Subcutaneous abdominal adipose tissue (tissue), 5 donors: ENCODE measurements at regions not wholly inside any gene's neighbourhood (a gene's known extent, or its start where the extent isn't known, plus 50 kb on each side); places are given as distances from the start of the nearest gene placed in this dataset.

Experiments
- H3K27ac ChIP-seq: one replicate; pipeline ENCODE4 v1.7.0; 2013; ENCODE audit warnings: low read depth, mild to moderate bottlenecking, inconsistent platforms, low read length, moderate library complexity
- H3K27me3 ChIP-seq, 5 donors: one replicate each; pipeline ENCODE4 v1.7.0; 2013; ENCODE audit warnings: low read length in 5 of 5, inconsistent platforms in 1 of 5; ENCODE audit not compliant: control insufficient read depth in 5 of 5, insufficient read depth in 4 of 5
- H3K36me3 ChIP-seq, 5 donors: one replicate each; pipeline ENCODE4 v1.7.0; 2013; ENCODE audit warnings: low read length in 5 of 5; ENCODE audit not compliant: control insufficient read depth in 5 of 5, insufficient read depth in 5 of 5
- H3K4me1 ChIP-seq, 5 donors: one replicate each; pipeline ENCODE4 v1.7.0; 2013; ENCODE audit warnings: low read length in 5 of 5, mild to moderate bottlenecking in 3 of 5, moderate library complexity in 1 of 5; ENCODE audit not compliant: control insufficient read depth in 5 of 5, insufficient read depth in 5 of 5
- H3K4me3 ChIP-seq, 5 donors: one replicate each; pipeline ENCODE4 v1.7.0; 2013; ENCODE audit warnings: low read length in 5 of 5, low read depth in 1 of 5
- H3K9ac ChIP-seq, 5 donors: one replicate each; pipeline ENCODE4 v1.7.0; 2013; ENCODE audit warnings: low read length in 5 of 5, mild to moderate bottlenecking in 4 of 5, moderate library complexity in 3 of 5
- H3K9me3 ChIP-seq, 5 donors: one replicate each; pipeline ENCODE4 v1.7.0; 2013; ENCODE audit warnings: low read length in 5 of 5; ENCODE audit not compliant: control insufficient read depth in 5 of 5
- donor health status: healthy.
- donor health status: healthy.
- donor health status: healthy.
- donor health status: healthy.
- donor health status: healthy.

DNA sequence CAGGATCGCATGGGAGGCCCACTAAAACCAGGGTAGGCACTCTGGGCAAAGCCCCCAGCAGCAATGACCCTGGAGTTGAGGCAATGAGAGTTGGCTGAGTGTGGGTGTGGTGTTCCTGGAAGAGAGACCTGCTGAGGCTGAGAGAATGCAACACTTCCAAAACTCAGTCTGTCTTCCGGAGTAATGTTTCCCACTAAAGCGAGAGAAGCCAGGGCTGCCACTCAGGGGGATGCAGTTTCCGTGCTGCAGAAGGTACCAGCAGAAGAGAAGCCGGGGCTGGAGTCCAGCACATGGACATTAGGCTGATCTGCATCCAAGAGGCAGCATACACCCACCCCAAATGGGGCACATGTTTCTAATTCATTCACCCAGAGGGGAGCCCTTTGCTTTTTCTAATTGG, 127.2 kb upstream of the ARHGAP28 start:
- no peak overlapping the region for H3K27ac ChIP-seq
- H3K9me3 ChIP-seq, result no peaks in the 10 kb centered on the region
- no peak overlapping the region for H3K9ac ChIP-seq
- H3K36me3 ChIP-seq, result no peaks in the 10 kb centered on the region
- peaks cover 0 to 9% (median 0%) of the 10 kb centered on the region in 5 donors for H3K4me1 ChIP-seq
- H3K4me3 ChIP-seq, result no peak overlapping the region
- H3K27me3 ChIP-seq, result no peaks in the 10 kb centered on the region

DNA sequence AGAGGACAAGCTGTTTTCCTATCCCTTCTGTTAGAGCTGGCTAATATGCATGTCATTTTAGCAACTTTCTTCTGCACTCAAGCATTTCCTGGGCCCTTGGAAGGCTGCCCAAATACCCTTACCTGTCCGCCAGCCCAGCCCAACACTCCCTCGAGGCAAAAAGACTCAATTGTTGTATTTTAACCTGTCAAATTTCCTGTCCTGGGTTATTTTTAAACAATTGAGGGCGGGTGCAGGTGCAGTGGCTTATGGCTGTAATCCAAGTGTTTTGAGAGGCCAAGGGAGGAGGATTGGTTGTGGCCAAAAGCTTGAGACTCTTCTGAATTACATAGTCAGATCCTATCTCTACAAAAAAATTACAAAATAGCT, 125.0 kb upstream of the ARHGAP28 start:
- Histone ChIP-seq H3K9ac (no peak overlapping the region), H3K27me3 (no peaks in the 10 kb centered on the region), H3K27ac (no peak overlapping the region), H3K9me3 (no peaks in the 10 kb centered on the region), H3K4me3 (no peak overlapping the region), H3K4me1 (peaks cover 0 to 9% (median 0%) of the 10 kb centered on the region in 5 donors), H3K36me3 (no peaks in the 10 kb centered on the region)

DNA sequence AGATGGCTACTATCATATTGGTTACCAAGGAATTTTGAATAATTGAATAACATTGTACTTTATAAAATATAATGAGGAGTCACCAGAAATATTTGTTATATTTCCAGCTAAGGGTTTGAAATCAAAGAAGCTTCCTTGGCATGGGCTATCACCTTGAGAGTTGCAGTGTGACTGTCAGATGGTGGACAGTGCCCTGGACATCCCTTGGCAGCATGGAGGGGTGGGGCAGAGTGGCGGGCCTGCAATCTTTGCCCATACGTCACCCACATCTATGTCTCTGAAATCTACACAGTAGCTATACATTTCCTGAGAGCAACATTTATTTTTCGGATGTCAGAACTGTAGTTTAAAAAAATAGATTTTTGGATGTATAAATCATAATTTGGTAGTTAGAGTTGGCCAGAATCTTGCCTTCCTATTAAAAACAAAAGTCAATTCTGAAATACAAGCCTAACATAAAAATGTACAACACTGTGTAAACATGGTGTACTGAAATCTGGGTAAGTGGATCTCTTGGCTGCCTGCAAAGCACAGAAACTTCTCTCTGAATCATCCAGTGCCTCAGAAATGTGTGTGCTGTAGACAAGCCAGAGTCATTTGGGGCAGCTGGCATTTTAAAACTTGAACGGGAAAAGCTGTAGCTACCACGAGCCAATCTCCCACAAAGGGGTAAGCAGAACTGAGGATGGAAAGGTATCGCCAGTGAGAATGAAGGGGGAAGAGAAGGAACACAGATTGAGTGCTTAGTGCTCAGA, 124.2 kb upstream of the ARHGAP28 start:
- Histone ChIP-seq H3K36me3 (no peaks in the 10 kb centered on the region), H3K27me3 (no peaks in the 10 kb centered on the region), H3K9ac (no peak overlapping the region), H3K4me1 (peaks cover 0 to 9% (median 1%) of the 10 kb centered on the region in 5 donors), H3K9me3 (no peaks in the 10 kb centered on the region), H3K27ac (no peak overlapping the region), H3K4me3 (no peak overlapping the region)

DNA sequence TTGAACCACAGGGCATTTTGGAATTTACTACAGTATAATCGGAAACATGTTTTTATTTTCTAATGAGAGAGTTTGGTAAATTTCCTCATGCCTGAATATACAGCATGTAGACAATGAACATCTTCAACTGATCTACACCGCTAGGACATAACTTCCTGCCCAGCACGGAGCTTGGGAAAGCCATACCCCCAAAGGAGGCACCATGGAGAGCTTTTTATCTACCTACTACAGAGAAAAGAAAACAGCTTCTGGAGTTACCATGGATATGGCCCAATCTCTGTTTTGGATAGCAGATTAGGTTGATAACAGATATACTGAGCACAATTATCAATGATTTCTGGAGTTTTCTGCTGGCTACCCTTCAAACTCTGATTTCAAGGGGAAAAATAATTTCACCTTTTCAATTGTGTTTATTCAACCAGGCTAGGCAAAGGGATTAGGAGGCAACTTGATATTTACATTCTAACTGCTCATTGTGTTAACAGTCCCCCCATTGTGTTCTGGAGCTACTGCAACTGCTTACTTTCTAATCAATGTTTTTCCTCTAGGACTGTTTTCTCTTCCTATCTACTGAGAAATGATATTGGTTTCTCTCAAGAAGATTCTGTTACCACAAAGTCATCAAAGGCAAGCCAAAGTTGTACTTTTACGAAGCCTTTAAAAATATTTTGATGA, 123.0 kb upstream of the ARHGAP28 start:
- Histone ChIP-seq H3K4me1 (peaks cover 0 to 6% (median 0%) of the 10 kb centered on the region in 5 donors), H3K9ac (no peak overlapping the region), H3K27ac (no peak overlapping the region), H3K4me3 (no peak overlapping the region), H3K27me3 (no peaks in the 10 kb centered on the region), H3K36me3 (no peaks in the 10 kb centered on the region), H3K9me3 (no peaks in the 10 kb centered on the region)

DNA sequence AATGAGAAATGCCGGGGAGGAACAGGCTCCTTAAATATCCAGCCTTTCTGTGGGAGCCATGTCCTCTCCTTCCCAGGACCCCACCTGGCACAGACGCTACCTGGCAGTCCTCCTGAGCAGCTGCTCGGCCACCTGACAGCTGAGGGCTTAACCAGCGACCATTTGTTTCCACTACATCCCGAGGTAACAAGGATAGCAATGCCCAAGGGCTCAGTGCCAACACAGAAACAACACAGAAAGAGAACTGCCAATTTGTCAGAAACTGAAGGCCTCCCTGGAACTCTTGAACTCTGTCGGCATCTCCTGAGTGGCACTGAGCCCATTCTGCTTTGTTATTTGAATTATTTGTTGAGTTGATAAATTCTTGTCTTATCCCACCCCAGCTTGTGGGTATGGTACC, 122.2 kb upstream of the ARHGAP28 start:
- Histone ChIP-seq H3K9ac (no peak overlapping the region), H3K27me3 (no peaks in the 10 kb centered on the region), H3K9me3 (no peaks in the 10 kb centered on the region), H3K4me3 (no peak overlapping the region), H3K27ac (no peak overlapping the region), H3K4me1 (peaks cover 0 to 6% (median 0%) of the 10 kb centered on the region in 5 donors), H3K36me3 (no peaks in the 10 kb centered on the region)

DNA sequence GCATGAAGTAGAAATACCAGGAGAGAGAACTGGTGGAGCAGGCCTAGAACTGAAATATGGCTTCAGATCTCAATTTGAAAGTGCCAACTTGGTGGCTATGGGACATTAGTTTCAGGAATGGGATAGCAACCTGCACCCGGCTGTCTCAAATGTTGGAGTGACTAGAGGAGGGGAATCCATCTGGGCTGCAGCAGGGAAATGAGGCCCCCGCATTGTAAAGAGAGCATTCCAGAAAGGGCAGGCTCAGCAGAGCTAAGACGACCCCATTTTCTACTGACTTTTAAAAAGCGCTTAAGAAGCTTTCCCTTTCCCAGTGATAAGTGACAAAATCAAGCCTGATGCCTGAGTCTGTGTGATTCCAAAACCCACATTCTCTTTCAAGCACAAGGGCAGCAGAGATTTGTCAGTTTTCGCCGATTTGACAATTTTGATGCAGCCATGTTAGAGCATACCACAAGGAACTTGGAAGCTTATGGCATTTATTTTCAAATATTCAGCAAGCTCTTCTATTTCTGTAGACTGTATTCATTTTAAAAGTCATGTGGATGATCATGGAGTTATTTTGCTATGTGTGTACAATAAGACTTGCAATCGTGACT, 119.8 kb upstream of the ARHGAP28 start:
- no peak overlapping the region for H3K4me3 ChIP-seq
- no peaks in the 10 kb centered on the region for H3K36me3 ChIP-seq
- H3K4me1 ChIP-seq, result peaks cover 0 to 6% (median 0%) of the 10 kb centered on the region in 5 donors
- H3K9me3 ChIP-seq, result no peaks in the 10 kb centered on the region
- no peak overlapping the region for H3K9ac ChIP-seq
- H3K27me3 ChIP-seq, result no peaks in the 10 kb centered on the region
- H3K27ac ChIP-seq, result no peak overlapping the region

DNA sequence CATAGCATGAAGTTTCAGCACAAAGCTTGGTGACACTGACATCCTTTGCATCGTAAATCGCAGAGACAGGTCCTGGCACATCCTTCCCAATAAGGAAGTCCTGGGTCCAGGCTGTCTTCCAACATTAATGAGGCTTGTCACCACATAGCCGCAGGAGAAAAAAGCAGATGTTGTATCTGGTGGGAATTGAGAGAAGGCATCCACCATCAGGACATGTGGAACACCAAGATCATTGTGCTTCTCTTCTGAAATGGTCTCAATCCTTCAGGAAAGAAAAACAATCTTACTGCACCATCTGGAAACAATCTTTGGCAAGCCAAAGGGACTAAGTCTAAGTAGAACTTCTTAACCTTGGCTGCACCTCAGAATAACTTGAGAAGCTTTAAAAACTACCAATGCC, 119.0 kb upstream of the ARHGAP28 start:
- H3K9ac ChIP-seq, result no peak overlapping the region
- H3K27ac ChIP-seq, result no peak overlapping the region
- no peaks in the 10 kb centered on the region for H3K36me3 ChIP-seq

DNA sequence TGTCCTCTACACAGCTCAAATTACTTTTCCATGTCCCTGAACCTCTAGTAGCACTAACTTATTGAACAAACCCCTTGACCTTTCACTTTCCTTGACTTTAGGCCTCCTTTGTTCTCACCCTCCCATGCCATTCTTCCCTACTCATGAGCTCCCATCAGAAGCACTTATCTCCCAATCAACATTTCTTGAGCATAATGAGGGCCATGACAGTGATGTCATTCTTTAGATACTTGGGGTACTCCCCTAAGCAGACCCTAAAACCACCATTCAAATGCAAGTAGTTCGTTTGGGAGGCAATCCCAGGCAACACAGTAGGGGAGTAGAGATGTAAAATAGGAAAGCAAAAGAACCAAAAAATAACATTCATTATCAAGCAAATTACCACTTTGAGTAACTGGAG, 115.9 kb upstream of the ARHGAP28 start:
- no peaks in the 10 kb centered on the region for H3K27me3 ChIP-seq

More for the DNA sequence above, 119.0 kb upstream of the ARHGAP28 start:
- no peaks in the 10 kb centered on the region for H3K27me3 ChIP-seq
- H3K4me3 ChIP-seq, result no peak overlapping the region
- peaks cover 0 to 6% (median 0%) of the 10 kb centered on the region in 5 donors for H3K4me1 ChIP-seq
- H3K9me3 ChIP-seq, result no peaks in the 10 kb centered on the region

GRCh38 chr18:6614952-6615351, 114.6 kb upstream of the ARHGAP28 start:
- H3K4me1 ChIP-seq, result peaks cover 0 to 6% (median 0%) of the 10 kb centered on the region in 5 donors
- no peaks in the 10 kb centered on the region for H3K36me3 ChIP-seq
- H3K4me3 ChIP-seq, result no peak overlapping the region
- H3K27ac ChIP-seq, result no peak overlapping the region
- H3K9me3 ChIP-seq, result no peaks in the 10 kb centered on the region
- H3K9ac ChIP-seq, result no peak overlapping the region
- H3K27me3 ChIP-seq, result no peaks in the 10 kb centered on the region

More for the DNA sequence above, 115.9 kb upstream of the ARHGAP28 start:
- Histone ChIP-seq H3K4me1 (peaks cover 0 to 6% (median 0%) of the 10 kb centered on the region in 5 donors), H3K36me3 (no peaks in the 10 kb centered on the region), H3K4me3 (no peak overlapping the region), H3K27ac (no peak overlapping the region), H3K9ac (no peak overlapping the region), H3K9me3 (no peaks in the 10 kb centered on the region)

- no peaks in the 10 kb centered on the region for H3K27me3 ChIP-seq
- no peak overlapping the region for H3K27ac ChIP-seq
Measured at GRCh38 chr18:6616981-6617380, 112.5 kb upstream of the ARHGAP28 start.

More at GRCh38 chr18:6616981-6617380, 112.5 kb upstream of the ARHGAP28 start:
- H3K4me3 ChIP-seq, result no peak overlapping the region
- no peak overlapping the region for H3K9ac ChIP-seq
- H3K36me3 ChIP-seq, result no peaks in the 10 kb centered on the region
- no peaks in the 10 kb centered on the region for H3K9me3 ChIP-seq
- no peaks in the 10 kb centered on the region for H3K4me1 ChIP-seq
